Jurkat, Clone E6-1 (cell line): ENCODE measurements at regions not wholly inside any gene's neighbourhood (a gene's known extent, or its start where the extent isn't known, plus 50 kb on each side); places are given as distances from the start of the nearest gene placed in this dataset.

Experiments
- DNase-seq: peaks from one replicate; pipeline ENCODE4 v3.0.0-alpha.2; 2011; ENCODE audit warnings: low read depth, low spot score
- H3K4me3 ChIP-seq: 2 replicates; pipeline ENCODE4 v1.5.1; 2011; ENCODE audit warnings: mild to moderate bottlenecking, low read length, control low read depth, moderate library complexity

DNA sequence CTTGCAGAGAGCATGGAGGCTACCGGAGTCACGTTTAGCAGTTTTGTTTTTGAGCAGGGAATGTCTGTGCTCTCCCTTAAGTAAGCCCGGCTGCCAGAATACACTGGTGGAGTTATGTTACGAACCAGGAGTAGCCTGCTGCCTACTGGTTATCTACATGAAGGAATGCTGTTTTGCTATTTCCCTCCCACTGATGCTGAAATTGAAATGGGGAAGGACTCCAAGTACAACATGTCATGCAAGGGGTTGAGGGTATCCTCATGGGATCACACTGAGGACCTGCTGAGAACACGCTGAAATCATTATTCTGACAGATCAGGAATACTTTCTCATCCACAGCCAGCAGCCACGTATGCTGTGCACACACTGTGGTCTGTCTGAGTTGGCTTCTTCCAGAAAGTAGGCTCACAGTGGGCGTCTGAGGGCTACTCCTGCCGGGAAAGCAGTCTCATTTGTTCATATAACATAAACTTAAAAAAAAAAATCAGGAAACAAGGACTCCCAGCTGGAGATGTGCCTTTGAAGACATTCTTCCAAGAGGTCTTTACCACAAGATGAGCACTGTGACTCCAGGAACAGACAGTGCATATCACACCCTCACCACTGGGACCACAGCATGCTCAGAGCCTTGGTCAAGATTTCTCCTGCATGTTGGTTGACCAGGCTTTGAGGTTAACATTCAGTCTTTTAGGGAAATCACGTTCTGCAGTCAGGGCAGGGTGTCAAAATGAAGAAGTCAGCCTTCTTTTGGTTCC, 300.4 kb upstream of the RASGRP1 start:
- no peak for DNase-seq

DNA sequence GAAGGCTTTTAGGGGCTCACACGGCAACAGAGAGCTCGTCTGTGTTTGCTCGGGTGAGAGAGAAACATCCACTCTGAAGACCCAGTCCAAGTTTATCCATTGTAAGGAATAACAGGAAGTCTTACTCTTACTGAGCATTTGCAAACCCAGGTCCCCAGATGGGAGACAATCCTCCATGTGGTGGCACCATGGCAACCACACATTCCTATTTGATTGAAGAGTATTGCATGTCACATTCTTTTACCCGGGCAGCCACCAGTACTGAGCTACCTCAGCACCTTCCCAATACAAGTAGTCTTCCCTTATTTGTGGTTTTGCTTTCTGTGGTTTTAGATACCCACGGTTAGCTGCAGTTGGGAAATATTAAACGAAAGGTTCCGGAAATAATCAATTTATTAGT, 302.9 kb upstream of the RASGRP1 start:
- H3K4me3 ChIP-seq, result no peak overlapping the region
- DNase-seq, result no peak

More for the DNA sequence above, 300.4 kb upstream of the RASGRP1 start:
- no peak overlapping the region for H3K4me3 ChIP-seq

DNA sequence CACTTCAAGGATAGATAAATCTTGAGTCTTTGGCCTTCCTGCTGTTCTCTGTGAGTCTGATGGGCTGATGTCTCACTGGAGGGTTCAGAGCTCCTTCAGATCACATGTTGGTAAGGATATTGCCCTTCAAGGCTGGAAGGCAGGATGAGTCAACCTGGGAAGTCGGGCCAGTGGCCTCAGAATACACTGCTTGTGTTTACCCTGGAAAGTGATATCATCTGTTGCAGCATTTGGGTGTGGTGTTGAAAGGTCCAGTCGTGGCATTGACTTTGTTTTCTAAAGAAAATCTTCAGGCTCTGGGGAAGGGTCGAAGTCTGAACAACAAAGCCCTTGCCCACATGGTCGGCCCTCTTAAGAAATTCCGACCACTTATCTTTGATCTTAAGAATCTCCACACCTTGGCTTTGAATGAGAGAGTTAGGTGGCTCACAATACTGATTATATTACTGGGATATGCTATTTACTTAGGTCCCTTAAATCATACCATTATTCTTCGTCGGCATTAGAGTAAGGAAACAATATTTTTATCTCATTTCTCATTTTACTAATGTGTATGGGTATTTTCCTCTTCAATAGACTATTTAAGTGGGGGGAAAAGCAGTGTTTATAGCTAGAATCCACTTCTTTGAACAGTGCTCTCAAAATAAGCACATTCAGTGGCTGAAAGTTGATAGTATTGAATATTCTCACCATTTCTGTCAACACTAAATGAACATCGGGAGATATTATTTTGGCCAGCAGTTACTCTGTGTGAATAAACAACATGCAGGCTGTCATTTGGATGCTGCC, 303.9 kb upstream of the RASGRP1 start:
- no peak for DNase-seq
- H3K4me3 ChIP-seq, result no peak overlapping the region

DNA sequence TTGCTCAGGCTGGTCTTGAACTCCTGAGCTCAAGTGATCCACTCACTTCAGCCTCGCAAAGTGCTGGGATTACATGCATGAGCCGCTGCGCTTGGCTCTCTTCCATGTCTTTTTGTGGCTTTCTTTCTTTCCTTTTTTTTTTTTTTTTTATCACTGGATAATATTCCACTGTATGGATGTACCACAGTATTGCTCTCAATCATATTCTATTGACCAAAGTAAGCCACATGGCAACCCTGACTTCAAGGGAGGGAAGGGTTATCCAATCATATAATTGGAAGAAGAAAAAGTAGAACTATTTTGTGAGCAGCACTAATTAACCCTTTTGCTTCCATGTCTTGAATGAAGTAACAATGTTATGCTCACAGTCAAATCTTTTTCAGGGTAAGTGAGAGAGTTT, 307.0 kb upstream of the RASGRP1 start:
- no peak for DNase-seq
- no peak overlapping the region for H3K4me3 ChIP-seq

DNA sequence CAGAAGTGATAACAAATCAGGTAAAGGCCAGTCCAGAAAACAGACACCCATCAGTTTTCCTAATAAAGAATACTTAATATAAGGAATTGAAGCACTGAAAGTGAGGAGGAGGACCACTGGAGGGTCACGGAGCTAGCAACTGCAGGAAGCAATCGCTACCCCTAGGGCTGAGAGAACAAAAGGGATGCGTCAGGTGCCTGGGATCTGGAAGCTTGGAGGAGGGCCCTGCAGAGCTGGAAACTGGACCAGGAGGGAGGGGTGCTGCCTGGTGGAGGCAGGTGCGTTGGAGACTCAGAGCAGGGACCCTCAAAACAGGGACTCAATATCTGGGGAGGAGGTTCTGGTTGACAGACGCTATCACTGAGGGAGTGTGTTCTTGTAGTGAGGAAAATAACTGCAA, 308.1 kb upstream of the RASGRP1 start:
- no peak for DNase-seq
- no peak overlapping the region for H3K4me3 ChIP-seq

DNA sequence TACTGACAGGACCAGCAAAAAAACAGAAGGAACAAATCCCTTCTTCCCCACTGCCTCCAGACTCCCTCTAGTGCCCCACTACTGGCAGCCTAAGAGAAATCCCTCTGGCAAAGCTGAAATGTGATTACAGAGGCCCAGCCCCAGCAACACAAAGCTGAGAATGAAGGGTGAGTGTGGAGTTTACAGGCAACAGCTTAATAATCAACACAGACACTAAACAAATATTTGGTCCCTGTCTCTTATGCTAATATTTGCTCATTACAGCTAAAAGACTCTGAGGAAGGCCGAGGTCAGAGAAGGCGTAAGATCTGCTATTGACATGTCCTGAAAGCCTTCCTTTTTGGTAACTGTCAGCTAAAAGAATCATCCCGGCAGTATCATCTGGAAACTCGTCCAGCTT, 308.5 kb upstream of the RASGRP1 start:
- H3K4me3 ChIP-seq, result no peak overlapping the region
- no peak for DNase-seq

DNA sequence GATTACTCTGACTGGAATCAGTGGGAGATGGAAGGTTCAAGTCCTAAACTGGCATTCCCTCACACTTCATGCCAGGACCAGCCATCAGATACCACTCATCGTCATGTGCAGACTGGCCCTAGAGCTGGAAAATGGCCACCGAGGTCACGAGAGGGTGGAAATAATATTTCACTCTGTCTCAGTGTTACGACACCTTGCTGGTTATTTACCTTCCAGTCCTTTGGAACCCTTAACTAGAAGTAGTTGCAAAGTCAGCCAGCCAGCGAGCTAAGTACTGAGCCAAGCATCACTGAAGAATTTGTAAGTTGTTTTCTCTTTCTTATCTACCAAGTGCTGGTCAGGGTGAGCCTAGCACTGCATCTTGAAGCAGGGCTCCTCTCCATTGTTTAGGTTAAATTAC, 309.9 kb upstream of the RASGRP1 start:
- H3K4me3 ChIP-seq, result no peak overlapping the region
- DNase-seq, result no peak

DNA sequence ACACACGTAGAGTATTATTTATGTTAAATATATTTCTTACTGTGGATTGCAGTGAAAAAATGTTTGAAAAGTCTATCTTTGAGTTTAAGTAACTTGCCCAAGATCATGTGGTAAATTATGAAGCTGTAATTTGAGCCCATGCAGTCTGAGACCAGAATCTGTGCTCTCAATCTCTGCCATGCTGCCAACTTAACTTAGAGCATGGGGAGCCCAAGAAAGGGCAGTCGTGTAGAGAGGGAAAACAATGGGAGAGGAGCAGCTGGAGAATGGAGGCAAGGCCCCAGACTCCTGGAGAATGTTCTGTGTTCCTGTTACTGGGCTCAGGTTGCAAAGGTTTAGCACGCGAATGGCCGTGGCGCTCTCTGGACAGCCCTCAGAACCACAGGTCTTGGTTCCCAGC, 311.6 kb upstream of the RASGRP1 start:
- H3K4me3 ChIP-seq, result no peak overlapping the region
- DNase-seq, result no peak

DNA sequence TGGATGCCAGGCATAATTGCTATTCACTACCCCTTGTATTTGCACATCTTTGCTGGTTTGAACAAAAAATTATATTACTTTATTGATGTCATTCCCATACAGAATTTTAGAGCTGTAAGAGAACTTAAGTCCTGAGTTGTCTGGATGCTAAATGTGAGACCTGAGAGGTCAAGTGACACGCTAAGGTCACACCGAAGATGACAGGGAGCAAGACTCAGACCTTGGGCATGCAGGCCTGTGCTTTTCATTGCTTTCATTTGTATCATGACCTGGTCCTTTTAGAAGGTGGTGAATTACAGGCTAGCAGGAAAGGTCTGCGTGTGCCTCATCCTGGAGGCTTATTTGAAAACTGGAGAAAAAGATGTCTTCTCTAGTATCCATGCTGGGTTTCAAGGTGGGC, 312.0 kb upstream of the RASGRP1 start:
- no peak overlapping the region for H3K4me3 ChIP-seq
- DNase-seq, result no peak

DNA sequence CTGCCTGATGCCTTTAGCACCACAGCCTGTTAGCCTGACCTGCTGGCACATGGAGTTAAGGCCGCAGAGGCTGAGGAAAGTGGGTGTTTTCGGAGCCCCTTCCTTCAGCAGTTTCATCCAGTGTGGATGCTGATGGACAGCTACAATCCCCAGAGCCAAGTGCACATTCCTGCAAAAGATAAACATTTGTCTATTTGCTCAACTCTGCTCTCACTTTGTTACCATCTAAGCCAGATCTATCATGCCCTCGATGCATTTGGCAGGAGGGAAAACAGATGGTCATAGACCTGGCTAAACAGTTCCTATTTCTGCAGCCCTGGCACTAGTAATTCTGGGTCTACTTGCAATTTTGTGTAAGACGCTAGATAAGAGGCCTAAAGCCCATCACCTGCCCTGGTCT, 312.9 kb upstream of the RASGRP1 start:
- no peak for DNase-seq
- H3K4me3 ChIP-seq, result no peak overlapping the region

DNA sequence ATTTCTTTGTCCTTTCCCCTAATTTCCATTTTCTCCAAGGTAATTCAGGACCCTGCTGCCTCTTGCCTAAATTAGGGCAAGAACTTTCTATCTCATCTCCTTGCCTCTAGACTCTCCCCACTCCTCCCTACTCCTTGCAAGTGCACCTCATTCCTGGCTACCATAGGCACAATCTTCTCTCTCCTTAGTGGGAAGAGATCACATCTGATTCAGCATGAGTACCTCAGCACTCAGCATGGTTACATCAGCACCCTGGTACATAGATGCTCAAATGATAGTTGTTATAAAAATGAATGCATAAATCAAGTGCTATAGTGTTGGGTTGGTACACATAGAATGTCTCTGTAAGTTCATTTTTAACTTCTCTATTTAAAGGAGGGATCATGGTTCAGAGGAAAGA, 313.4 kb upstream of the RASGRP1 start:
- no peak overlapping the region for H3K4me3 ChIP-seq
- DNase-seq, result no peak

DNA sequence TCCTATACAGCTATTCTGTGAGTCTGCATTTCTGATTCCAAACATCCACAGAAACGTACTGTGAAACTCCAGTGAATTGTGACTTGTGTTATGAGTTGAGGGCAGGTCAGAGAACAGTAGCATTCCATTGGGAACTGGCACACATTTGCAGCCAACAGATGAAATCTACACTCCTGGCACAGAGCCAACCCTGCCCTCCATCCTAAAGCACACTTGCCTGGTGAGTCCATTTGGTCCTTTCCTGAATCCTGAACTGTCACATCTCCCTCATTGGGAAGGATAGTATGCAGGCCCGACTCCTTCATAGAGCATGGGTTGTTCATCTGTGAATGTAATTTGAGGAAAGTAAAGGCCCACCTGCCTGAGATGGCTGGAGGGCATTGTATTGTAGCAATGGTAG, 314.3 kb upstream of the RASGRP1 start:
- no peak overlapping the region for H3K4me3 ChIP-seq
- no peak for DNase-seq

DNA sequence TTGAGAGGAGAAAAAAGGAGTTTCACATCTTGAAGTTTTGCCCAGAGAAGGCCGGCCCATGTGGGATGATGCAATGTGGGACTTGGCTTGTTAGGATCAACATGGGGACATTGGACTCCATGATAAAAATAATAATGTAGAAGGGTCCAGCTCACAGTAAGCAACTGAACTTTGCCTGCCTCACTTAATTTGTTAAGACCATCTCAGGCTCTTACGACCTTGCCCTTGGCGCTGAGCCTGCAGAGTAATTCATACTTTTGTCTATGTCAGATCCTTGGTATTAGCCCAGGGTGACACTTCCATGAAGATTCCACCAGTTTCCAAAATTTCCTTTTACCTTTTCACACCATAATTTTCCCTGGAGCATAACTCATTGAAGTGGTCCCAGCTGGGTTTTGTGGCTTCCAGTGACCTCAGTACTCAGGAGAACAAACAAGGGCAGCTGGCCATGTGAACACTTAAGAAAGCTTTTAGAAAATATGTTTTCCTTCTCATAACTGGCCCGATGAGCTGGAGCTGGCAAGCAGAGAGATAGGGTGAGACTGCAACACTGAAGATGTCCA, 315.4 kb upstream of the RASGRP1 start:
- no peak for DNase-seq
- H3K4me3 ChIP-seq, result no peak overlapping the region

DNA sequence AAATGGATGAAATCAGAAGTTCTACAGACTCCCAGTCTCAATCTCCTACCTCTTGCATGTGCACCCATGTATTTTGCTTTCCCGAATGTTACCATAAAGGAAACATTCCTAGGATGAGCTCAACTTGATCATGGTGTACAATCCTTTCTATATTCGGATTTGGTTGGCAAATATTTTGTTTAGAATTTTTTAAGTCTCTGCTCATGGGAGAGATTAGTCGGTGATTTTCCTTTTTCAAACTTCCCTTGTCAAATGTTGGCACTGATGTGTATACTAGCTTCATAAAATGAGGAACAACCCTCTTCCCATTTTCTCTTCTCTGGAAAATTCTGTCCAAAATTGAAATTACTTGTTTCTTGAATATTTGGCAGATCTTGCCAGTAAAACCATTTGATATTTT, 317.6 kb upstream of the RASGRP1 start:
- no peak overlapping the region for H3K4me3 ChIP-seq
- no peak for DNase-seq

DNA sequence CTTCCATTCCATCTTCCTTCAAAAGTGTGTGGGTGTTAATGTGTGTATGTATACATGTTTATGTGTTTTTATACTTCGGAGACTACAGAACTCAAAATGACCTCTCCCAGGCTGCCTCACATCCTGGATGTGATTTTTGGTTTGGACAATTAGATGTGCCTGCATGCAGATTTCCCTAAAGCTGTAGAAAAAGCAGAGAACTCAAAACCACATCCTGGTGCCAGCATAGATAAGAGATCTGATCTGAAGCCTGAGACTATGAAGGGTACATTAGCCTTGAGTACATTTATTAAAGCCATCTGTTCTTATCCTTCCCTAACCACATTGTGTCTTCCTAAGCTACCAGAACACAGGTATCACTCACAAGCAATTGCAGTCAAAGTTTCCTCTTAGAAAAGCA, 319.4 kb upstream of the RASGRP1 start:
- H3K4me3 ChIP-seq, result no peak overlapping the region
- peak; percentile 73 for DNase-seq

DNA sequence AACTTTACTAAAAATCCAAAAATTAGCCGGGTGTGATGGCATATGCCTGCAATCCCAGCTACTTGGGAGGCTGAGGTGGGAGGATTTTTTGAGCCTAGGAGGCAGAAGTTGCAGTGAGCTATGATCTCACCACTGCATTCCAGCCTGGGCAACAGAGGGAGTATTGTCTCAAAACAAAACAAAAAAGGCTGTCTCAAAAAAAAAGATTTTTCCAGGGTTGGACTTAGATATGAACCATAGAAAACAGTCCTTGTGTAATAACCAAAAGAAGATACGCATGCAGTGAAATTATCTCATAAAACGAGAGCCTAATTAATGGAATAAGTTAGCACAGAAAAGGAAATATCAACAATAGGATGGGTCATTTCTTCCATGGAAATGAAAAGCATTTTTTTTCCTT, 320.4 kb upstream of the RASGRP1 start:
- no peak overlapping the region for H3K4me3 ChIP-seq
- no peak for DNase-seq

DNA sequence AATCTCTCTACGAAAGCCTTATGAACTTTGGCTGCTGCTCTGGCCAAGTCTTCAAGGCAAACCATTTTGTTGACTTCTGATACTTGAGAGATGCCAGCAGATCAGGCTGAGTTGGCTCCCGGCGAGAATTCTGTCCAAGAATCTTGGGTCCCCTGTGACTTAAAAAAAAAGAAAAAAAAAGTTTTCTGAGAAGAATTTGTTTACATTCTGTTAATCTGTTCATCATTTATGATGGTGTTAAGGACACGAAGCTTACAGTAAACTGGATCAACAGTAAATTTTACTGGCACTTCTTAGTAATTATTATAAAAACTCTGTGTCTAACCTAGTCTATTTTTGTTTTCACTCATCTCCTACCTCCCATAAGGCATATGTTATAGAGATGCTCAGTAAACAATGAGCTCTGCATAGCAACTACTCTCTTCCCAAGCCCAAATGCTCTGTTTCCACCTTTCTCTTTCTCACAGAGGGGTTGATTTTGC, 320.9 kb upstream of the RASGRP1 start:
- no peak overlapping the region for H3K4me3 ChIP-seq
- DNase-seq, result no peak

DNA sequence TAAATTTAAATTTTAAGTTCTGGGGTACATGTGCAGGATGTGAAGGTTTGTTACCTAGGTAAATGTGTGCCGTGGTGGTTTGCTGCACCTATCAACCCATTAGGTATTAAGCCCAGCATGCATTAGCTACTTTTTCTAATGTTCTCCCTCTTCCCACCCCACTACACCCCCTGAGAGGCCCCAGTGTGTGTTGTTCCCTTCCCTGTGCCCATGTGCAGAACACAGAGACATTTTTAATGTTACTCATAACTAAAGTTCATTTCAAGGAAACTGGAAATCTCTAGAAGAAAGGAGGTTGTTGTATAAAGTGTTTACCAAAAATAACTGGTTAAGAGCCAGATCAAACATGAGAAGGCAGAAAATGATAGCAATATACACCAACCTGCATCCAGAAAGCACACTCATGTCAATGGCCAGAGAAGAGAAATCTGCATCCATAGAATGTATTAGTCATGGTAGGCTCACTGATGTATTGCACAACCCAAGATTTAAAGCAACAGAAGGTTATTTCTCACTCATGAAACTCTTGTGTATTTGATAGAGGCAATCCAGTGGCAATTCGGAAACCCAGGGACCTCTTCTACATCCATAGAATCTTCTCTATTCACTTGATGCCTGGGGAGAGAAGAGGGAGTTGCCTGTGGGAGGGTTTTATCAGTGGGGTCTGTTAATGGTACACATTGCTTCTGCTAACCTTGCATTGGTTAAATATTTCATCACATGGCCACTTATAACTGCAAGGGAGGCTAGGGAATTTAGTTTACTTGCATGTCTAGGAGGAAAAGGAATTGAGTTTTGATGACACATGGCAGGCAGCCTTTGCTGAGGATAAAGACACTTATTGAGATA, 321.9 kb upstream of the RASGRP1 start:
- no peak for DNase-seq
- H3K4me3 ChIP-seq, result no peak overlapping the region

DNA sequence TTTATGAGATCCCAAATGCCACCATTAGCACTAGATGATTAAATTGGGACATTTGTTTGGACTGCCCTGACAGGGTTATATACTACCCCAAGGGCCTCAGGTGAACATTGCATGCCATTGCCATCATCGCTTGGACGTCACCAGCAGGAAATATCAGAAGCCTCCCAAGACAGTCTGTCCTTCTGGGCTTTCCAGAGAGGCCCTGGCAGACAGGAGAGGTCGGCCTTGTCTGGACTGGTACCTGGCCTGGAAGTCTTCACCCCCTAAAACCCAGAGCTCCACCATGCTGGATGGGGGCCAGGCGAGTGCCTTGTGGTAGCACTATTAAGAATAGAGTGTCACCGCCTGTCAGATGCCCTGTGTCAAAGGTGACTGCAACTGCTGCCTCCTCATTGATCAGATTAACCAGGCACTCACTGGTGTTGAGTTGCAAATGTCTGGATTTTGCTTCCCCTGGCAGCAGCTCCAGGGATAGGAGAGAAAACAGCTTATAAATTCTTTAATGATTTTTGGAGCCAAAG, 324.1 kb upstream of the RASGRP1 start:
- no peak for DNase-seq
- no peak overlapping the region for H3K4me3 ChIP-seq
